ENCODE measurements at regions not wholly inside any gene's neighbourhood (a gene's known extent, or its start where the extent isn't known, plus 50 kb on each side); places are given as distances from the start of the nearest gene placed in this dataset.

DNA sequence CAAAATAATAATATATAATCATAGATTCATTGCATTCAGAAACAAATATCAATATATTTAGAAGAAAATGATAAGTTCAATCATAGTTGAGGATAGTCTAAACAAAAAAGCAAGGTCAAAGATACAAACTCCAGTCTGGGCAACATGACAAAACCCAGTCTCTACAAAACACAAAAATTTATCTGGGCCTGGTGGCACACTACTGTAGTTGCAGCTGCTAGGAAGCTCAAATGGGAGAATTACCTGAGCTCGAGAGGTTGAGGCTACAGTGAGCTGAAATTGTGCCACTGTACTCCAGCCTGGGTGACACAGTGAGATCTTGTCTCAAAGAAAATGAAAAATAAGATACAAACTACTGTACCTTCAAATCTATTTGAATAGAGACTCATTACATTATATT is 52.7 kb upstream of the ANXA10 start:
- DNase-seq (ENCODE audit: low read depth in 2 of 2), result no peak
